K562 (cell line): ENCODE measurements at regions not wholly inside any gene's neighbourhood (a gene's known extent, or its start where the extent isn't known, plus 50 kb on each side); places are given as distances from the start of the nearest gene placed in this dataset.

Source experiments
- BRCA1 ChIP-seq, 2 experiments: fragments of 450-650 bp in 1 of 2; sonication (generic) in 1 of 2; formaldehyde crosslinking in 1 of 2; IDR thresholded peaks; 2 replicates each; pipeline versions ENCODE4 v1.5.0 to v1.6.1; 2017 to 2020; ENCODE audit warnings: mild to moderate bottlenecking in 1 of 2, missing genetic modification reagents in 1 of 2
- MGA ChIP-seq: fragments of 450-650 bp; IDR thresholded peaks from 2 replicates; pipeline ENCODE4 v1.6.1; 2016; ENCODE audit warnings: mild to moderate bottlenecking, moderate library complexity
- TF ChIP-seq, protein P1 (sequence below): sonication (generic); formaldehyde crosslinking; IDR thresholded peaks from 2 replicates; pipeline ENCODE4 v1.8.0; 2023; ENCODE audit warnings: missing genetic modification reagents, mild to moderate bottlenecking, borderline replicate concordance

GRCh38 chr13:79871594-79871993, 390.6 kb downstream of the NDFIP2 start (continued):
- TF ChIP-seq, protein P1, sequence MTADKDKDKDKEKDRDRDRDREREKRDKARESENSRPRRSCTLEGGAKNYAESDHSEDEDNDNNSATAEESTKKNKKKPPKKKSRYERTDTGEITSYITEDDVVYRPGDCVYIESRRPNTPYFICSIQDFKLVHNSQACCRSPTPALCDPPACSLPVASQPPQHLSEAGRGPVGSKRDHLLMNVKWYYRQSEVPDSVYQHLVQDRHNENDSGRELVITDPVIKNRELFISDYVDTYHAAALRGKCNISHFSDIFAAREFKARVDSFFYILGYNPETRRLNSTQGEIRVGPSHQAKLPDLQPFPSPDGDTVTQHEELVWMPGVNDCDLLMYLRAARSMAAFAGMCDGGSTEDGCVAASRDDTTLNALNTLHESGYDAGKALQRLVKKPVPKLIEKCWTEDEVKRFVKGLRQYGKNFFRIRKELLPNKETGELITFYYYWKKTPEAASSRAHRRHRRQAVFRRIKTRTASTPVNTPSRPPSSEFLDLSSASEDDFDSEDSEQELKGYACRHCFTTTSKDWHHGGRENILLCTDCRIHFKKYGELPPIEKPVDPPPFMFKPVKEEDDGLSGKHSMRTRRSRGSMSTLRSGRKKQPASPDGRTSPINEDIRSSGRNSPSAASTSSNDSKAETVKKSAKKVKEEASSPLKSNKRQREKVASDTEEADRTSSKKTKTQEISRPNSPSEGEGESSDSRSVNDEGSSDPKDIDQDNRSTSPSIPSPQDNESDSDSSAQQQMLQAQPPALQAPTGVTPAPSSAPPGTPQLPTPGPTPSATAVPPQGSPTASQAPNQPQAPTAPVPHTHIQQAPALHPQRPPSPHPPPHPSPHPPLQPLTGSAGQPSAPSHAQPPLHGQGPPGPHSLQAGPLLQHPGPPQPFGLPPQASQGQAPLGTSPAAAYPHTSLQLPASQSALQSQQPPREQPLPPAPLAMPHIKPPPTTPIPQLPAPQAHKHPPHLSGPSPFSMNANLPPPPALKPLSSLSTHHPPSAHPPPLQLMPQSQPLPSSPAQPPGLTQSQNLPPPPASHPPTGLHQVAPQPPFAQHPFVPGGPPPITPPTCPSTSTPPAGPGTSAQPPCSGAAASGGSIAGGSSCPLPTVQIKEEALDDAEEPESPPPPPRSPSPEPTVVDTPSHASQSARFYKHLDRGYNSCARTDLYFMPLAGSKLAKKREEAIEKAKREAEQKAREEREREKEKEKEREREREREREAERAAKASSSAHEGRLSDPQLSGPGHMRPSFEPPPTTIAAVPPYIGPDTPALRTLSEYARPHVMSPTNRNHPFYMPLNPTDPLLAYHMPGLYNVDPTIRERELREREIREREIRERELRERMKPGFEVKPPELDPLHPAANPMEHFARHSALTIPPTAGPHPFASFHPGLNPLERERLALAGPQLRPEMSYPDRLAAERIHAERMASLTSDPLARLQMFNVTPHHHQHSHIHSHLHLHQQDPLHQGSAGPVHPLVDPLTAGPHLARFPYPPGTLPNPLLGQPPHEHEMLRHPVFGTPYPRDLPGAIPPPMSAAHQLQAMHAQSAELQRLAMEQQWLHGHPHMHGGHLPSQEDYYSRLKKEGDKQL (CRISPR knock-in tag) = no peak
- no peak for TF ChIP-seq MGA
- no peak for TF ChIP-seq BRCA1 (IDR thresholded peaks at IDR 0.05)
- no peak for TF ChIP-seq BRCA1 (CRISPR knock-in tag; IDR thresholded peaks at IDR 0.05)
